ENCODE measurements at regions not wholly inside any gene's neighbourhood (a gene's known extent, or its start where the extent isn't known, plus 50 kb on each side); places are given as distances from the start of the nearest gene placed in this dataset.

DNA sequence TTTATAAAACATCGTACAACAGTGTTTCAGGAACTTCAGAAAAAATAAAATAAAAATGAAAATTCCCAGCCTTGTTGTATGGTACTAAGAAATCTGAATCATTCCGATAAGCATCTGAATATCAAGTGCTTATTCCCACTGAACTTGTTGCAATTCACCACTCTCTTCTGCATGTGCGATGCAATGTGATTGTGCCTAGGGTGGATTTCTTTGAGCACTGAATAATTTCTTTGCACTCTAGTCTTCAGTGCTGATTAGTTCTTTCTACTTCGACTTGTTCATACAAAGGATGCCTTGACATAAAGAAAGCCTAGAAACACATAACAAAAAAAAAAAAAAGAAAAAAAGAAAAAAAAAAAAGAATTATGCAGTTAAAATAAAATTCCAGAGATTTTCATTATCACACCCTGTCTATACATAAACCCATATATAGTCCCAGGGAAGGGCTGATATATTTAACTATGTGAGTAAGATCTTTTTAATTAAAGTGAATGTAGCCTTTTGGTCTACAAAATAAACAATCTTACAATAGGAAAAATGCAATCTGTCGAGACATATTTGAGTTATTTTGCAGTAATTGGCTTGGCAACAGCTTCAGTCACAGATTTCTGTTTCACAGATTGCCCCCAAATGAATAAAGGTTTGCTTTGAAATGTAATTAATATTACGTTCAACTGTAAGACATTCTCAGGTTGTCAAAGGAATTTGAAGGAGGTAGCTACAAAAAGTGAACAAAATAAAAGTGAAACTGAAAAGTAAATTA is 1118.9 kb upstream of the CELF2 start:
- TF ChIP-seq EP300 (IDR thresholded peaks at IDR 0.05) (no peak), POLR2A (IDR thresholded peaks at IDR 0.05) (no peak)
